ENCODE measurements at regions not wholly inside any gene's neighbourhood (a gene's known extent, or its start where the extent isn't known, plus 50 kb on each side); places are given as distances from the start of the nearest gene placed in this dataset.

GRCh38 chr2:479031-479430 is 191.1 kb upstream of the ALKAL2 start:
- H2AFZ ChIP-seq (ENCODE audit: low read length, unreplicated experiment), result no peak overlapping the region
- no peaks in the 10 kb centered on the region for H3K36me3 ChIP-seq (ENCODE audit: insufficient read depth, low read length)
- H3K4me1 ChIP-seq (ENCODE audit: control insufficient read depth, insufficient read depth, low read length, unreplicated experiment), result no peaks in the 10 kb centered on the region
- no peak overlapping the region for H3K27ac ChIP-seq (ENCODE audit: low read depth, low read length)
- no peaks in the 10 kb centered on the region for H3K79me2 ChIP-seq (ENCODE audit: control insufficient read depth, insufficient read depth, low read length, unreplicated experiment)
- H3K4me3 ChIP-seq (ENCODE audit: low read depth, low read length), result no peak overlapping the region
- H3K27me3 ChIP-seq (ENCODE audit: insufficient read depth, low read length), result no peaks in the 10 kb centered on the region

- no peak overlapping the region for H3K27ac ChIP-seq (ENCODE audit: low read depth, low read length)
- no peaks in the 10 kb centered on the region for H3K4me1 ChIP-seq (ENCODE audit: control insufficient read depth, insufficient read depth, low read length, unreplicated experiment)
- no peak overlapping the region for H3K4me3 ChIP-seq (ENCODE audit: low read depth, low read length)
- no peaks in the 10 kb centered on the region for H3K79me2 ChIP-seq (ENCODE audit: control insufficient read depth, insufficient read depth, low read length, unreplicated experiment)
- H3K36me3 ChIP-seq (ENCODE audit: insufficient read depth, low read length), result no peaks in the 10 kb centered on the region
- no peak overlapping the region for H2AFZ ChIP-seq (ENCODE audit: low read length, unreplicated experiment)
- H3K27me3 ChIP-seq (ENCODE audit: insufficient read depth, low read length), result no peaks in the 10 kb centered on the region
Measured at GRCh38 chr2:471560-471959, 183.7 kb upstream of the ALKAL2 start.

DNA sequence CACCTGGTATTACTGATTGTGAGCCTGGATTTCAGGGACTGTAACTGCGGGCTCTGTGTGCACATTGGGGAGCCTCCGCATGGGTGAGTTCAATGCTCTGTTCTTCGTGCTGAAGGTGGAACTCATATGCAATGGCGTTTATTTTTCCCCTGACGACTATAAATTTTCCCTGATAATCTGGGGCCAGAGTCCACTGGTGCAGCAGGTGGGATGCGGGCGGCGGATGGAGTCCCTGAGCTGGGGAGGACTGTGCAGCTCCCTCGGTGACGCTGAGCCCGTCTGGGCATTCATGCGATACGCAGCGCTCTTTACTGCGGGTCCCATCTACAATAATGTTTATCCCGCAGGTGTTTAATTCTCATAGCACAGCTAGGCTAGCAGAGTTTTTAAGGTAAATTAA is 181.6 kb upstream of the ALKAL2 start:
- no peak overlapping the region for H3K27ac ChIP-seq (ENCODE audit: low read depth, low read length)
- no peaks in the 10 kb centered on the region for H3K36me3 ChIP-seq (ENCODE audit: insufficient read depth, low read length)
- H3K4me1 ChIP-seq (ENCODE audit: control insufficient read depth, insufficient read depth, low read length, unreplicated experiment), result no peaks in the 10 kb centered on the region
- H3K27me3 ChIP-seq (ENCODE audit: insufficient read depth, low read length), result no peaks in the 10 kb centered on the region
- H2AFZ ChIP-seq (ENCODE audit: low read length, unreplicated experiment), result no peak overlapping the region
- H3K4me3 ChIP-seq (ENCODE audit: low read depth, low read length), result no peak overlapping the region
- no peaks in the 10 kb centered on the region for H3K79me2 ChIP-seq (ENCODE audit: control insufficient read depth, insufficient read depth, low read length, unreplicated experiment)

DNA sequence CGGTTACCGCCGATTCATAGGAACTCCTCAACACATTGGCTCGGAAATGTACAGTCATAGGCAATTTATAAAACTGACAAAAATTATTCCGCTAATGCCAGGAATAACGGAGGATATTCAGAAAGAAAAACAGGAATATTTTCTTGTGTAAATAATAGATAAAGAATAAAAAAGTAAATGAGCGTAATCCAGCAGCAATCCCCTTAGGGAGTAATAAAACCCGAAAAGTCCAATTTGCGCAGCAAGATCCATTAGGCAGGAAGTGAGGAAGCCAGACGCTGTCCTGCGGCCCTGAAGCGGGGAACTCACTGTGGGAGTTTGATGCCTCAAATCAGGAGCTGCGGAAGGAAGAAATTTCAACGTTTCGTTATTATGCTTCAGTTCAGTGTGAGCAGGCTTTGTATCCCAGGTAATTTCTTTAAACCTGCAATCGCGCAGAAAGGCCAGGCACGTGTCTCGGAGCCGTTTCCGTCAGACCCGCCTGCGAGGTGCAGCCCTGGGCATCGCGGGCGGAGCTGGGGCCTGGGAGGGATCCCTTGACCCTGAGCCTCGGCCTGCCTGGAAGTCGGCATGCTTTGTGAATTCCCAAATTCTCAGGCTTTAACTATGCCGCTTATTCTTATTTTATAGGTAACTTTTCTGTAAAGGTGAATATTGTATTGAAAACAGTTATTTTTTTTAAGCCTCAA is 180.9 kb upstream of the ALKAL2 start:
- no peaks in the 10 kb centered on the region for H3K79me2 ChIP-seq (ENCODE audit: control insufficient read depth, insufficient read depth, low read length, unreplicated experiment)
- no peaks in the 10 kb centered on the region for H3K27me3 ChIP-seq (ENCODE audit: insufficient read depth, low read length)
- no peak overlapping the region for H3K27ac ChIP-seq (ENCODE audit: low read depth, low read length)
- H3K36me3 ChIP-seq (ENCODE audit: insufficient read depth, low read length), result no peaks in the 10 kb centered on the region
- no peak overlapping the region for H2AFZ ChIP-seq (ENCODE audit: low read length, unreplicated experiment)
- H3K4me3 ChIP-seq (ENCODE audit: low read depth, low read length), result no peak overlapping the region
- H3K4me1 ChIP-seq (ENCODE audit: control insufficient read depth, insufficient read depth, low read length, unreplicated experiment), result no peaks in the 10 kb centered on the region

DNA sequence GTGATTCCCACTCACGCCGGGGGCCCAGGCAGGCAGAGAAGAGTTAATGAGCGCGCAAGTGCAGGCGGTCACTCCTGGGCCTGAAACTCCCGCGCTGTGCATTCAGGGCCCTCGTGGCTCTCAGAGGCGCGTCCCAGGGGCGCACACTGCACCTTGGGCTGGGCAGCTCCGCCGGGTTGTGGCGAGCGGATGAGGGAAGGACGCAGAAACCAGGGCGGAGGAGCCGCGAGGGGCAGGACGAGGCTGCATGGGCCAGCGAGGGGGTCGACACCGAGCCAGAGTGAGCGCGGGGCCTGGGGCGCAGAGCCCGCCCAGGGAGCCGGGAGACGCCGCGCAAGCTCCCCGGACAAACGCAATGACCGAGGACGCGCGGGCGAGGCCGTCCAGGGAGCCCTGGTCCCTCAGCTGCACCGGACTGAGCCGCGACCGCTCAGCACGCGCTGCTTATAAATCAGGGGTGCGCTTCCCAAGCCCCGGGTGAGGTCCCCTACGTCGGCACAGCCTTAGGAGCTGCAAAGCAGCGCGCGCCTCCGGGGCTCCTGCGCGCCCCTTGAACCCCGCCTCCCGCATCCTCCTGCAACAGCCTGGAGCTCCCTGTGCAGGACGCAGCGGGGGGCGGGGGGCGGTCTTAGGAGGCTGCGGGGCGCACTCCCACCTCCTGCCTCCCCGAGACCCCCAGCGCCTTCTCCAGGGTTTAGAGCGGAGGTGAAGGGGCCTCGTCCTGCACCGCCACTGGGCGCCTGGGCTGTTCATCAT is 180.2 kb upstream of the ALKAL2 start:
- no peak overlapping the region for H3K4me3 ChIP-seq (ENCODE audit: low read depth, low read length)
- H3K36me3 ChIP-seq (ENCODE audit: insufficient read depth, low read length), result no peaks in the 10 kb centered on the region
- H3K27ac ChIP-seq (ENCODE audit: low read depth, low read length), result no peak overlapping the region
- H2AFZ ChIP-seq (ENCODE audit: low read length, unreplicated experiment), result no peak overlapping the region
- no peaks in the 10 kb centered on the region for H3K79me2 ChIP-seq (ENCODE audit: control insufficient read depth, insufficient read depth, low read length, unreplicated experiment)
- no peaks in the 10 kb centered on the region for H3K4me1 ChIP-seq (ENCODE audit: control insufficient read depth, insufficient read depth, low read length, unreplicated experiment)
- H3K27me3 ChIP-seq (ENCODE audit: insufficient read depth, low read length), result no peaks in the 10 kb centered on the region

GRCh38 chr2:467543-467891 is 179.6 kb upstream of the ALKAL2 start:
- no peaks in the 10 kb centered on the region for H3K4me1 ChIP-seq (ENCODE audit: control insufficient read depth, insufficient read depth, low read length, unreplicated experiment)
- H3K27ac ChIP-seq (ENCODE audit: low read depth, low read length), result no peak overlapping the region
- H2AFZ ChIP-seq (ENCODE audit: low read length, unreplicated experiment), result no peak overlapping the region
- no peak overlapping the region for H3K4me3 ChIP-seq (ENCODE audit: low read depth, low read length)
- no peaks in the 10 kb centered on the region for H3K79me2 ChIP-seq (ENCODE audit: control insufficient read depth, insufficient read depth, low read length, unreplicated experiment)
- H3K27me3 ChIP-seq (ENCODE audit: insufficient read depth, low read length), result no peaks in the 10 kb centered on the region
- no peaks in the 10 kb centered on the region for H3K36me3 ChIP-seq (ENCODE audit: insufficient read depth, low read length)

DNA sequence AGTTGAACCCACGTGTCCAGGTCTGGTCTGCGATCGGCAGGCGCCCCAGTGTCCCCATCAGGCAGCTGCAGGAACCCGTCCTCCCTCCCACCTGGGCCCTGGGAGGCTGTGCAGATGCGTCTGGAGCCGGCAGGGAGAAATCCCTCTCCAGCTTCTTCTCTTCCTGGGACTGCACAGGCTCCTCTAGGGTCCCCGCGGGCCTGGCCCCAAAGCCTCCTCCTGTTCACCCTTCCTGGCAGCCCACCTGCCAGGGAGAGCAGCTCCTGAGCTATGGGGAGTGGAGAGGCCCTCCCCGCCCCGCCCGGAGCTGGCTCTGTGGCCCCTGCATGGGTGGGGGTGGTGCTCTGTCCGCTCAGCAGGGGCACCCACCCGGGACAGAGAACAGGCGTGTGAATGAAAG is 179.2 kb upstream of the ALKAL2 start:
- Histone ChIP-seq H3K4me3 (ENCODE audit: low read depth, low read length) (no peak overlapping the region), H3K36me3 (ENCODE audit: insufficient read depth, low read length) (no peaks in the 10 kb centered on the region), H2AFZ (ENCODE audit: low read length, unreplicated experiment) (no peak overlapping the region), H3K27me3 (ENCODE audit: insufficient read depth, low read length) (no peaks in the 10 kb centered on the region), H3K79me2 (ENCODE audit: control insufficient read depth, insufficient read depth, low read length, unreplicated experiment) (no peaks in the 10 kb centered on the region), H3K4me1 (ENCODE audit: control insufficient read depth, insufficient read depth, low read length, unreplicated experiment) (no peaks in the 10 kb centered on the region), H3K27ac (ENCODE audit: low read depth, low read length) (no peak overlapping the region)

GRCh38 chr2:464562-465309 is 176.8 kb upstream of the ALKAL2 start:
- Histone ChIP-seq H3K4me3 (ENCODE audit: low read depth, low read length) (no peak overlapping the region), H3K79me2 (ENCODE audit: control insufficient read depth, insufficient read depth, low read length, unreplicated experiment) (no peaks in the 10 kb centered on the region), H2AFZ (ENCODE audit: low read length, unreplicated experiment) (no peak overlapping the region), H3K27me3 (ENCODE audit: insufficient read depth, low read length) (no peaks in the 10 kb centered on the region), H3K4me1 (ENCODE audit: control insufficient read depth, insufficient read depth, low read length, unreplicated experiment) (no peaks in the 10 kb centered on the region), H3K36me3 (ENCODE audit: insufficient read depth, low read length) (no peaks in the 10 kb centered on the region), H3K27ac (ENCODE audit: low read depth, low read length) (no peak overlapping the region)

GRCh38 chr2:460861-461260 is 173.0 kb upstream of the ALKAL2 start:
- Histone ChIP-seq H3K4me1 (ENCODE audit: control insufficient read depth, insufficient read depth, low read length, unreplicated experiment) (no peaks in the 10 kb centered on the region), H3K27ac (ENCODE audit: low read depth, low read length) (no peak overlapping the region)

DNA sequence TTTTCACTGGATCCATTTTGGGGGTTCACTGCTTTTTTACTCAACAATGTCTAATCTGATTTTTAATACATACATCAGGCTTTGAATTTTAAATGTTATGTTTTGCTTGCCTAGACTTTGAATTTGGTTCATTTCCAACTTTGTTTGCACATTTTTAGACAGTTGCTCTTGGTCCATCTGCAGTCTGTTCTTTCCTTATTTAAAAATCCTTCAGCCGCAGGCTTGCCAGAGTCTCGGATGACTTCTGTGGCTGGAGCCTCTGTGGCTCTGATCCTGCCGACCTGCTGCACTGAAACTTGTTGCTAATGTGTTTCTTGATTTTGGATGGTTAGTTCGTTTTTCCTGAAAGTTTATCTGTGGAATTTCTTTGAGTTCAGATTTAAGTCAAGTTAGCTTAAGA is 172.0 kb upstream of the ALKAL2 start:
- Histone ChIP-seq H3K4me3 (ENCODE audit: low read depth, low read length) (no peak overlapping the region), H3K36me3 (ENCODE audit: insufficient read depth, low read length) (no peaks in the 10 kb centered on the region), H3K27me3 (ENCODE audit: insufficient read depth, low read length) (no peaks in the 10 kb centered on the region), H3K27ac (ENCODE audit: low read depth, low read length) (no peak overlapping the region), H3K79me2 (ENCODE audit: control insufficient read depth, insufficient read depth, low read length, unreplicated experiment) (no peaks in the 10 kb centered on the region), H2AFZ (ENCODE audit: low read length, unreplicated experiment) (no peak overlapping the region), H3K4me1 (ENCODE audit: control insufficient read depth, insufficient read depth, low read length, unreplicated experiment) (no peaks in the 10 kb centered on the region)

More at GRCh38 chr2:460861-461260, 173.0 kb upstream of the ALKAL2 start:
- Histone ChIP-seq H3K27me3 (ENCODE audit: insufficient read depth, low read length) (no peaks in the 10 kb centered on the region), H3K4me3 (ENCODE audit: low read depth, low read length) (no peak overlapping the region), H2AFZ (ENCODE audit: low read length, unreplicated experiment) (no peak overlapping the region), H3K36me3 (ENCODE audit: insufficient read depth, low read length) (no peaks in the 10 kb centered on the region), H3K79me2 (ENCODE audit: control insufficient read depth, insufficient read depth, low read length, unreplicated experiment) (no peaks in the 10 kb centered on the region)

DNA sequence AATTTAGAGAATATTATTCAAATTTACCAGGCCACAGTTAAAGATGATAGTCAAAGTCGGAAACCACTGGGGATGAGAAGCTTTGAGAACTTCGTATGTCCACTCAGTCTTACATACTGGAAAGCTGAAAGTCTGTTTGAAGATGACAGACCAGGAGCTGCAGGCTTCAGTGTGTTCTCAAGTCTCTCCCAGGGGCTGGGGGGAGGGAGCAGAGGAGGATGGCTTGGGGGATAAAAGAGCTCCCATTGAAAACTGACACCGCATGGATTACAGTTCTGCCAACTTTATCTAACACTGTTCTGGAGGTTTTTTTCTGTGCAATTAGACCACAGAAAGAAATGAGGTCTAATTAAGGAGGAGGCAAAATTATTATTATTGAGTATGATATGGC is 170.5 kb upstream of the ALKAL2 start:
- no peaks in the 10 kb centered on the region for H3K27me3 ChIP-seq (ENCODE audit: insufficient read depth, low read length)
- no peaks in the 10 kb centered on the region for H3K4me1 ChIP-seq (ENCODE audit: control insufficient read depth, insufficient read depth, low read length, unreplicated experiment)
- no peak overlapping the region for H3K27ac ChIP-seq (ENCODE audit: low read depth, low read length)
- H2AFZ ChIP-seq (ENCODE audit: low read length, unreplicated experiment), result no peak overlapping the region
- H3K4me3 ChIP-seq (ENCODE audit: low read depth, low read length), result no peak overlapping the region
- H3K79me2 ChIP-seq (ENCODE audit: control insufficient read depth, insufficient read depth, low read length, unreplicated experiment), result no peaks in the 10 kb centered on the region
- no peaks in the 10 kb centered on the region for H3K36me3 ChIP-seq (ENCODE audit: insufficient read depth, low read length)

All from ACC112 (cell line).